ENCODE measurements at regions not wholly inside any gene's neighbourhood (a gene's known extent, or its start where the extent isn't known, plus 50 kb on each side); places are given as distances from the start of the nearest gene placed in this dataset.

- no peak for TF ChIP-seq ZBTB7A (IDR thresholded peaks at IDR 0.05; ENCODE audit: low read depth)
- no peak for TF ChIP-seq EP300 (IDR thresholded peaks at IDR 0.05; ENCODE audit: borderline replicate concordance)
- TF ChIP-seq REST (IDR thresholded peaks at IDR 0.05; ENCODE audit: low read depth) = no peak
- TF ChIP-seq EGR1 (IDR thresholded peaks at IDR 0.05) = no peak
- TF ChIP-seq MAX (IDR thresholded peaks at IDR 0.05) = no peak
These were observed 486.4 kb upstream of the SORCS1 start for GRCh38 chr10:107650939-107651338.

Data from Ishikawa (cell line).